ENCODE measurements at regions not wholly inside any gene's neighbourhood (a gene's known extent, or its start where the extent isn't known, plus 50 kb on each side); places are given as distances from the start of the nearest gene placed in this dataset.

GRCh38 chr16:85291302-85292148 lies 179.3 kb upstream of the CIBAR2 start:
- H3K27me3 Mint-ChIP-seq (ENCODE audit: unreplicated experiment): peaks cover 15% of the 10 kb centered on the region
- H3K4me3 Mint-ChIP-seq (ENCODE audit: unreplicated experiment): no peak overlapping the region
- H3K27ac Mint-ChIP-seq (ENCODE audit: unreplicated experiment): no peak overlapping the region
- no peak for TF ChIP-seq CTCF (IDR thresholded peaks at IDR 0.05; ENCODE audit: unreplicated experiment)
- no peak for DNase-seq (ENCODE audit: low spot score)
- H3K4me1 Mint-ChIP-seq (ENCODE audit: unreplicated experiment): no peaks in the 10 kb centered on the region
- no peaks in the 10 kb centered on the region for H3K9me3 Mint-ChIP-seq (ENCODE audit: unreplicated experiment)
- H3K36me3 Mint-ChIP-seq (ENCODE audit: low read depth, unreplicated experiment): no peaks in the 10 kb centered on the region

GRCh38 chr16:85293458-85293857 lies 181.2 kb upstream of the CIBAR2 start:
- no peak for TF ChIP-seq CTCF (IDR thresholded peaks at IDR 0.05; ENCODE audit: unreplicated experiment)
- Mint-ChIP-seq H3K9me3 (ENCODE audit: unreplicated experiment) (no peaks in the 10 kb centered on the region), H3K27ac (ENCODE audit: unreplicated experiment) (no peak overlapping the region), H3K4me3 (ENCODE audit: unreplicated experiment) (no peak overlapping the region), H3K27me3 (ENCODE audit: unreplicated experiment) (peaks cover 15% of the 10 kb centered on the region), H3K4me1 (ENCODE audit: unreplicated experiment) (no peaks in the 10 kb centered on the region), H3K36me3 (ENCODE audit: low read depth, unreplicated experiment) (no peaks in the 10 kb centered on the region)
- DNase-seq (ENCODE audit: low spot score): no peak

- H3K27me3 Mint-ChIP-seq (ENCODE audit: unreplicated experiment): peaks cover 15% of the 10 kb centered on the region
- H3K36me3 Mint-ChIP-seq (ENCODE audit: low read depth, unreplicated experiment): no peaks in the 10 kb centered on the region
- no peak overlapping the region for H3K27ac Mint-ChIP-seq (ENCODE audit: unreplicated experiment)
- no peaks in the 10 kb centered on the region for H3K4me1 Mint-ChIP-seq (ENCODE audit: unreplicated experiment)
- no peak for TF ChIP-seq CTCF (IDR thresholded peaks at IDR 0.05; ENCODE audit: unreplicated experiment)
- no peak for DNase-seq (ENCODE audit: low spot score)
- H3K4me3 Mint-ChIP-seq (ENCODE audit: unreplicated experiment): no peak overlapping the region
- H3K9me3 Mint-ChIP-seq (ENCODE audit: unreplicated experiment): no peaks in the 10 kb centered on the region
Observed at GRCh38 chr16:85293904-85294642, 181.8 kb upstream of the CIBAR2 start.

DNA sequence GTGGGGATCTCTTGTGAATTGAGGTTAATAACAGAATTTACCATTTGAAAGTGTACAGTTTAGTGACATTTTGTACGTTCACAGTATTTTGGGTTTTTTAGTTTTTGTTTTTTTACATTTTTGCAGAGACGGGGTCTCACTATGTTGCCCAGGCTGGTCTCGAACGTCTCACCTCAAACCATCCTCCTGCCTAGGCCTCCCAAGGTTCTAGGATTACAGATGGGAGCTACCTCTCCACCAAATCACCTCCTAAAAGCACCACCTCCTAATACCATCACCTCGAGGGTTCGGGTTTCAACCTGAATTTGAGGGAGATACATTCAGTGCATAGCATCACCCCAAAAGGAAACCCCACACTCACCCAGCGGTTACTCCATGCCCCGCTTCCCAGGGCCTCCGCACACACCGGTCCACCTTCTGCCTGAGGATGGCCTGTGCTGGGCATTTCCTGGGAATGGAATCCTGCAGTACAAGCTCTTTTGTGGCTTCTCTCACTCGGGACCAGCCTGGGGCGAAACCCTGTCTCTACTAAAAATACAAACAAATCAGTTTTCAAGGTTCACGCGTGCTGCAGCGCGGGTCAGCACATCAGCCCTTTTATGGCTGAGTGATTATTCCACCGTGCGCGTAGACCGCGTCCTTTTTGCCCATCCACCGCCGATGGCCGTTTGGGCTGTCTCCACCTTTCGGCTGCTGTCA lies 182.7 kb upstream of the CIBAR2 start:
- TF ChIP-seq CTCF (IDR thresholded peaks at IDR 0.05; ENCODE audit: unreplicated experiment): no peak
- peaks cover 12% of the 10 kb centered on the region for H3K27me3 Mint-ChIP-seq (ENCODE audit: unreplicated experiment)
- H3K9me3 Mint-ChIP-seq (ENCODE audit: unreplicated experiment): no peaks in the 10 kb centered on the region
- H3K4me1 Mint-ChIP-seq (ENCODE audit: unreplicated experiment): no peaks in the 10 kb centered on the region
- DNase-seq (ENCODE audit: low spot score): no peak
- H3K27ac Mint-ChIP-seq (ENCODE audit: unreplicated experiment): no peak overlapping the region
- no peak overlapping the region for H3K4me3 Mint-ChIP-seq (ENCODE audit: unreplicated experiment)
- H3K36me3 Mint-ChIP-seq (ENCODE audit: low read depth, unreplicated experiment): no peaks in the 10 kb centered on the region

Measured in endothelial cell (in vitro differentiated cells).